Activated CD4-positive, alpha-beta T cell treated with anti-CD3 and anti-CD28 coated beads for 36 hours (primary cell): ENCODE measurements at regions not wholly inside any gene's neighbourhood (a gene's known extent, or its start where the extent isn't known, plus 50 kb on each side); places are given as distances from the start of the nearest gene placed in this dataset.

Experiments
- ATAC-seq: fragments of 200-7000 bp; cut with Tn5 transposase; one replicate; pipeline ENCODE4 v1.10.0; 2021; ENCODE audit warnings: mild to moderate bottlenecking, moderate library complexity
- CTCF ChIA-PET: fragments of 350-600 bp; sonication (Branson Sonifier 250); formaldehyde crosslinking; loops from one replicate; lab custom pipeline; 2021; ENCODE audit warnings: antibody characterized with exemption; lab: Charles Lee
- POLR2A ChIA-PET: fragments of 350-600 bp; sonication (Branson Sonifier 250); formaldehyde crosslinking; loops from one replicate; lab custom pipeline; 2021; ENCODE audit warnings: antibody characterized with exemption, inconsistent platforms; lab: Charles Lee
- DNase-seq: peaks from one replicate; pipeline ENCODE4 v3.0.0-alpha.2; 2020
- H3K27ac Mint-ChIP-seq: one replicate; pipeline ENCODE4 v1.8.0; 2021; ENCODE audit warnings: mixed read lengths
- H3K27me3 Mint-ChIP-seq: one replicate; pipeline ENCODE4 v1.8.0; 2021; ENCODE audit warnings: mixed read lengths
- H3K36me3 Mint-ChIP-seq: one replicate; pipeline ENCODE4 v1.8.0; 2021; ENCODE audit warnings: low read depth, mixed read lengths
- H3K4me1 Mint-ChIP-seq: one replicate; pipeline ENCODE4 v1.8.0; 2021; ENCODE audit warnings: mixed read lengths
- H3K4me3 Mint-ChIP-seq: one replicate; pipeline ENCODE4 v1.8.0; 2021; ENCODE audit warnings: mild to moderate bottlenecking, moderate library complexity, mixed read lengths
- H3K9me3 Mint-ChIP-seq: one replicate; pipeline ENCODE4 v1.8.0; 2021; ENCODE audit warnings: low read depth, mixed read lengths
- intact Hi-C, 2 experiments: fragments of 100-400 bp; cut with DNase I in 1 of 2; cut with micrococcal nuclease in 1 of 2; formaldehyde crosslinking; loops; one replicate each; pipeline versions ENCODE4 v1.14.2 to v1.15.1; 2022 to 2024; cut with DNase I, micrococcal nuclease

DNA sequence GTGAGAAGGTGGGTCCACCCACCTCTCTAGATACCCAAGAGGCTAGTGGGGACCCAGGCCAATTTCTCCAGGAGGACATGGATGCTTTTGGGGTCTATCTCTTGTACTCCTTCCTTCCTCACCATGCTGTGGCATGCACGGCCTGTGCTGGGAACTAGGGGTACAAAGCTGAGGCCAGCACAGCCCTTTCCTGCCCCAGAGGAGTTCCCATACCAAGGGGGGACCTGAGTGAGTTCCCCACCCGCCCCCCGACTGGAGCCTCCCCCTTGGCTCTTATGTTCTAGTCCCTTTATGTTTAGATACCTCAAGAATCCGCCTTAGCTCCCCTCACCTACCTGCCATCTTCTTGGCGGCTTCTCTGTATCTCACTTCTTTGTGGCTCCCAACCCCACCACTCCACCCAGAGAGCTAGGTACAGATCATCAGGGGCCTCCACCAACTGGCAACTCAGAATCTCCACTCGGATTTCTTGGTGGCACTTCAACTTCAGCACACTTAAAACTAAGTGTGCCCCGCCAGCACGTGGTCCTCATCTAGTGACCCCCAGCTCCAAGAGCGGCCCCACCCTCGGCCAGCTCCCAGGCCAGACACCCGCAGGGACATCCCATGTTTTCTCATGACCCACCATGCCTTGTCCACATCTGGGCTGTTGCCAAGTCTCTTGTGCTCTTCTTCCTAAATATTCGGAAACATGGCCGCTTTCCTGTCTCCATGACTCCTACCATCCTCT is 115.2 kb upstream of the RTL1 start:
- H3K27ac Mint-ChIP-seq = no peak overlapping the region
- H3K36me3 Mint-ChIP-seq = no peaks in the 10 kb centered on the region
- DNase-seq (no peak), ATAC-seq (no peak)
- peaks cover 14% of the 10 kb centered on the region for H3K27me3 Mint-ChIP-seq
- no peaks in the 10 kb centered on the region for H3K9me3 Mint-ChIP-seq
- POLR2A ChIA-PET = no interaction called here
- CTCF ChIA-PET = interaction anchor here (0.8 kb wide), 1 partner anchor 87 kb away, joined by 4 read pairs; no protein-coding TSS in a partner anchor
- H3K4me1 Mint-ChIP-seq = no peaks in the 10 kb centered on the region
- intact Hi-C loops = no loop called here
- H3K4me3 Mint-ChIP-seq = no peak overlapping the region

DNA sequence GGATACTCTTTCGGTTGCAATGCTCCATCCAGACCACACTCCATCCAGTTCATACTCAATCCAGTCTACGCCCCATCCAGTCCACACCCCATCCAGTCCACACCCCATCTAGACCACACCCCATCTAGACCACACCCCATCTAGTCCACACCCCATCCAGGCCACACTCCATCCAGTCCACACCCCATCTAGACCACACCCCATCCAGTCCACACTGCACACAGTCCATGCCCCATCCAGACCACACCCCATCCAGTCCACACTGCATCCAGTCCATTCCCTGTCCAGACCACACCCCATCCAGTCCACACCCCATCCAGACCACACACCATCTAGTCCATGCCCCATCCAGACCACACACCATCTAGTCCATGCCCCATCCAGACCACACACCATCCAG is 116.0 kb upstream of the RTL1 start:
- intact Hi-C loops = no loop called here
- POLR2A ChIA-PET = no interaction called here
- Mint-ChIP-seq H3K36me3 (no peaks in the 10 kb centered on the region), H3K27me3 (peaks cover 14% of the 10 kb centered on the region), H3K4me3 (no peak overlapping the region), H3K27ac (no peak overlapping the region), H3K9me3 (no peaks in the 10 kb centered on the region), H3K4me1 (no peaks in the 10 kb centered on the region)
- DNase-seq = no peak
- no peak for ATAC-seq
- CTCF ChIA-PET = interaction anchor here (0.8 kb wide), 1 partner anchor 88 kb away, joined by 4 read pairs; no protein-coding TSS in a partner anchor

DNA sequence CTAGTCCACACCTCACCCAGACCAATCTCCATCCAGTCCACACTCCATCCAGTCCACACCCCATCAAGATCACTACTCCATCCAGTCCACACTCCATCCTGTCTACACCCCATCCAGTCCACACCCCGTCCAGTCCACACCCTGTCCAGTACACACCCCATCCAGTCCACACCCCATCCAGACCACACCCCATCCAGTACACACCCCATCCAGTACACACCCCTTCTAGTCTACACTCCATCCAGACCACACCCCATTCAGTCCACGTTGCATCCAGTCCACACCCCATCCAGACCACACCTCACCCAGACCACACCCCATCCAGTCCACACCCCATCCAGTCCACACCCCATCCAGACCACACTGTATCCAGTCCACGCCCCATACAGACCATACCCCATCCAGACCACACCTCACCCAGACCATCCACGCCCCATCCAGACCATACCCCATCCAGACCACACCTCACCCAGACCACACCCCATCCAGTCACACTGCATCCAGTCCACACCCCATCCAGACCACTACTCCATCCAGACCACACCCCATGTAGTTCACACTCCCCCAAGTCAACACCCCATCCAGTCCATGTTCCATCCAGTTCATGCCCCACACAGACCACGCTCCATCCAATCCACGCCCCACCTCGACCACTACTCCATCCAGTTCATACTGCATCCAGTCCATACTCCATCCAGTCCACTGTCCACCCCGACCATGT is 116.6 kb upstream of the RTL1 start:
- ChIA-PET CTCF (no interaction called here), POLR2A (no interaction called here)
- no peaks in the 10 kb centered on the region for H3K4me1 Mint-ChIP-seq
- H3K9me3 Mint-ChIP-seq = no peaks in the 10 kb centered on the region
- H3K36me3 Mint-ChIP-seq = no peaks in the 10 kb centered on the region
- H3K27ac Mint-ChIP-seq = no peak overlapping the region
- intact Hi-C loops = no loop called here
- peaks cover 14% of the 10 kb centered on the region for H3K27me3 Mint-ChIP-seq
- H3K4me3 Mint-ChIP-seq = no peak overlapping the region
- DNase-seq (no peak), ATAC-seq (no peak)

GRCh38 chr14:101020834-101021370 is 117.4 kb upstream of the RTL1 start:
- Mint-ChIP-seq H3K36me3 (no peaks in the 10 kb centered on the region), H3K4me1 (no peaks in the 10 kb centered on the region), H3K27me3 (peaks cover 14% of the 10 kb centered on the region), H3K9me3 (no peaks in the 10 kb centered on the region), H3K27ac (no peak overlapping the region), H3K4me3 (no peak overlapping the region)
- ChIA-PET POLR2A (no interaction called here), CTCF (no interaction called here)
- DNase-seq (no peak), ATAC-seq (no peak)
- intact Hi-C loops = no loop called here

GRCh38 chr14:101022121-101022520 is 118.6 kb upstream of the RTL1 start:
- Mint-ChIP-seq H3K36me3 (no peaks in the 10 kb centered on the region), H3K4me3 (no peak overlapping the region), H3K4me1 (no peaks in the 10 kb centered on the region), H3K9me3 (no peaks in the 10 kb centered on the region), H3K27ac (no peak overlapping the region), H3K27me3 (peaks cover 14% of the 10 kb centered on the region)
- ChIA-PET CTCF (no interaction called here), POLR2A (no interaction called here)
- DNase-seq = no peak
- intact Hi-C loops = no loop called here
- no peak for ATAC-seq

- Mint-ChIP-seq H3K4me1 (no peaks in the 10 kb centered on the region), H3K27me3 (peaks cover 14% of the 10 kb centered on the region), H3K4me3 (no peak overlapping the region), H3K9me3 (no peaks in the 10 kb centered on the region), H3K36me3 (no peaks in the 10 kb centered on the region), H3K27ac (no peak overlapping the region)
- DNase-seq = no peak
- intact Hi-C loops = no loop called here
- ATAC-seq = no peak
- ChIA-PET CTCF (no interaction called here), POLR2A (no interaction called here)
Measured at GRCh38 chr14:101022916-101023435, 119.5 kb upstream of the RTL1 start.

GRCh38 chr14:101024686-101025085 is 121.2 kb upstream of the RTL1 start:
- DNase-seq = no peak
- POLR2A ChIA-PET = no interaction called here
- CTCF ChIA-PET = no interaction called here
- ATAC-seq = no peak
- no peaks in the 10 kb centered on the region for H3K36me3 Mint-ChIP-seq
- no peaks in the 10 kb centered on the region for H3K4me1 Mint-ChIP-seq
- no peak overlapping the region for H3K27ac Mint-ChIP-seq
- intact Hi-C loops = no loop called here
- peaks cover 11% of the 10 kb centered on the region for H3K27me3 Mint-ChIP-seq
- H3K4me3 Mint-ChIP-seq = no peak overlapping the region
- H3K9me3 Mint-ChIP-seq = no peaks in the 10 kb centered on the region

GRCh38 chr14:101025131-101025530 is 121.6 kb upstream of the RTL1 start:
- DNase-seq = no peak
- H3K9me3 Mint-ChIP-seq = no peaks in the 10 kb centered on the region

DNA sequence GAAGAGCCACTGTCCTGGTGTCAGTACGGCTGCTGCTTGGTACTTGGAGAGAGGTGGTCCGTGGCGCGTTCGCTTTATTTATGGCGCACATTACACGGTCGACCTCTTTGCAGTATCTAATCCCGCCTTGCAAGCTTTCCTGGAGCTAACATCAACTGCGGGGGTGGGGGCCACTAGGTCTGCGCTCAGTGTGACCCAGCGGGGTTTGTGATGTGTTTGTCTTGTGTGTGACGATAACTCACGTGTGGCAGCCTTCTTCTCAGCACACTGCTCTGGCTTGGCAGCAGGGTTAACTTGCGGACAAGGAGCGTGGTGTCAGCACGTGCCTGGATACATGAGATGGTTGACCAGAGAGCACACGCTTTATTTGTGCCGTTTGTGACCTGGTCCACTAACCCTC is 122.2 kb upstream of the RTL1 start:
- ATAC-seq (no peak), DNase-seq (no peak)
- intact Hi-C loops = no loop called here
- H3K4me3 Mint-ChIP-seq = no peak overlapping the region
- no peaks in the 10 kb centered on the region for H3K4me1 Mint-ChIP-seq
- no peak overlapping the region for H3K27ac Mint-ChIP-seq
- H3K27me3 Mint-ChIP-seq = peaks cover 2% of the 10 kb centered on the region
- ChIA-PET POLR2A (no interaction called here), CTCF (interaction anchor here (0.6 kb wide), 1 partner anchor 121 kb away, joined by 3 read pairs; no protein-coding TSS in a partner anchor)
- H3K36me3 Mint-ChIP-seq = no peaks in the 10 kb centered on the region
- H3K9me3 Mint-ChIP-seq = no peaks in the 10 kb centered on the region

More at GRCh38 chr14:101025131-101025530, 121.6 kb upstream of the RTL1 start:
- CTCF ChIA-PET = no interaction called here
- intact Hi-C loops = no loop called here
- peaks cover 7% of the 10 kb centered on the region for H3K27me3 Mint-ChIP-seq
- no peaks in the 10 kb centered on the region for H3K4me1 Mint-ChIP-seq
- no peak overlapping the region for H3K4me3 Mint-ChIP-seq
- H3K27ac Mint-ChIP-seq = no peak overlapping the region
- no peak for ATAC-seq
- POLR2A ChIA-PET = no interaction called here
- no peaks in the 10 kb centered on the region for H3K36me3 Mint-ChIP-seq

GRCh38 chr14:101026341-101026740 is 122.8 kb upstream of the RTL1 start:
- CTCF ChIA-PET = interaction anchor here (0.6 kb wide), 1 partner anchor 120 kb away, joined by 3 read pairs; no protein-coding TSS in a partner anchor
- intact Hi-C loops = no loop called here
- POLR2A ChIA-PET = no interaction called here

GRCh38 chr14:101027291-101027690 is 123.8 kb upstream of the RTL1 start:
- intact Hi-C loops = no loop called here
- H3K4me3 Mint-ChIP-seq = no peak overlapping the region
- no peaks in the 10 kb centered on the region for H3K4me1 Mint-ChIP-seq
- no peaks in the 10 kb centered on the region for H3K36me3 Mint-ChIP-seq
- DNase-seq (no peak), ATAC-seq (no peak)
- ChIA-PET CTCF (interaction anchor here (0.7 kb wide), 1 partner anchor 299 kb away, joined by 3 read pairs; no protein-coding TSS in a partner anchor), POLR2A (no interaction called here)
- no peaks in the 10 kb centered on the region for H3K27me3 Mint-ChIP-seq
- no peaks in the 10 kb centered on the region for H3K9me3 Mint-ChIP-seq
- no peak overlapping the region for H3K27ac Mint-ChIP-seq

More at GRCh38 chr14:101026341-101026740, 122.8 kb upstream of the RTL1 start:
- Mint-ChIP-seq H3K4me1 (no peaks in the 10 kb centered on the region), H3K27me3 (no peaks in the 10 kb centered on the region), H3K36me3 (no peaks in the 10 kb centered on the region), H3K27ac (no peak overlapping the region), H3K4me3 (no peak overlapping the region), H3K9me3 (no peaks in the 10 kb centered on the region)
- ATAC-seq = no peak
- DNase-seq = no peak
